ENCODE measurements at regions not wholly inside any gene's neighbourhood (a gene's known extent, or its start where the extent isn't known, plus 50 kb on each side); places are given as distances from the start of the nearest gene placed in this dataset.
A peak's percentile ranks its signal among the peaks of the same experiment; 100 is the strongest.

DNA sequence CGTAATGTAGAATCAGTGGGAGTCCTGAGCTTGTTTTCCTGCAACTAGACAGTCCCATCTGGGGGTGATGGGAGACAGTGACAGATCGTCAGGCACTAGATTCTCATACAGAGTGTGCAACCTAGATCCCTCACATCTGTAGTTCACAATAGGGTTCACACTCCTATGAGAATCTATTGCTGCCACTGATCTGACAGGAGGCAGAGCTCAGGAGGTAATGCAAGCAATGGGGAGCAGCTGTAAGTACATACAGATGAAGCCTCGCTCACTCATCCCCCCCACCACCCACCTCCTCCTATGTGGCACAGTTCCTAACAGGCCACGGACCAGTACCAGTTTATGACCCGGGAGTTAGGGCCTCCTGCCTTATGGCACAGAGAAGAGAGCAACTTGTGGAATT, 116.2 kb upstream of the PIK3R1 start:
- H3K27ac ChIP-seq: no peak overlapping the region
- H3K36me3 ChIP-seq: no peaks in the 10 kb centered on the region
- intact Hi-C loops (cut with DNase I): no loop called here
- DNase-seq: no peak
- TF ChIP-seq, protein P1, sequence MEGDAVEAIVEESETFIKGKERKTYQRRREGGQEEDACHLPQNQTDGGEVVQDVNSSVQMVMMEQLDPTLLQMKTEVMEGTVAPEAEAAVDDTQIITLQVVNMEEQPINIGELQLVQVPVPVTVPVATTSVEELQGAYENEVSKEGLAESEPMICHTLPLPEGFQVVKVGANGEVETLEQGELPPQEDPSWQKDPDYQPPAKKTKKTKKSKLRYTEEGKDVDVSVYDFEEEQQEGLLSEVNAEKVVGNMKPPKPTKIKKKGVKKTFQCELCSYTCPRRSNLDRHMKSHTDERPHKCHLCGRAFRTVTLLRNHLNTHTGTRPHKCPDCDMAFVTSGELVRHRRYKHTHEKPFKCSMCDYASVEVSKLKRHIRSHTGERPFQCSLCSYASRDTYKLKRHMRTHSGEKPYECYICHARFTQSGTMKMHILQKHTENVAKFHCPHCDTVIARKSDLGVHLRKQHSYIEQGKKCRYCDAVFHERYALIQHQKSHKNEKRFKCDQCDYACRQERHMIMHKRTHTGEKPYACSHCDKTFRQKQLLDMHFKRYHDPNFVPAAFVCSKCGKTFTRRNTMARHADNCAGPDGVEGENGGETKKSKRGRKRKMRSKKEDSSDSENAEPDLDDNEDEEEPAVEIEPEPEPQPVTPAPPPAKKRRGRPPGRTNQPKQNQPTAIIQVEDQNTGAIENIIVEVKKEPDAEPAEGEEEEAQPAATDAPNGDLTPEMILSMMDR (IDR thresholded peaks at IDR 0.05): no peak
- no peak overlapping the region for H3K4me3 ChIP-seq
- no peaks in the 10 kb centered on the region for H3K9me3 ChIP-seq
- H3K27me3 ChIP-seq: no peaks in the 10 kb centered on the region
- no peaks in the 10 kb centered on the region for H3K4me1 ChIP-seq
- no peak overlapping the region for H3K9ac ChIP-seq (ENCODE audit: low read depth in 2 of 2, low read length in 2 of 2)

DNA sequence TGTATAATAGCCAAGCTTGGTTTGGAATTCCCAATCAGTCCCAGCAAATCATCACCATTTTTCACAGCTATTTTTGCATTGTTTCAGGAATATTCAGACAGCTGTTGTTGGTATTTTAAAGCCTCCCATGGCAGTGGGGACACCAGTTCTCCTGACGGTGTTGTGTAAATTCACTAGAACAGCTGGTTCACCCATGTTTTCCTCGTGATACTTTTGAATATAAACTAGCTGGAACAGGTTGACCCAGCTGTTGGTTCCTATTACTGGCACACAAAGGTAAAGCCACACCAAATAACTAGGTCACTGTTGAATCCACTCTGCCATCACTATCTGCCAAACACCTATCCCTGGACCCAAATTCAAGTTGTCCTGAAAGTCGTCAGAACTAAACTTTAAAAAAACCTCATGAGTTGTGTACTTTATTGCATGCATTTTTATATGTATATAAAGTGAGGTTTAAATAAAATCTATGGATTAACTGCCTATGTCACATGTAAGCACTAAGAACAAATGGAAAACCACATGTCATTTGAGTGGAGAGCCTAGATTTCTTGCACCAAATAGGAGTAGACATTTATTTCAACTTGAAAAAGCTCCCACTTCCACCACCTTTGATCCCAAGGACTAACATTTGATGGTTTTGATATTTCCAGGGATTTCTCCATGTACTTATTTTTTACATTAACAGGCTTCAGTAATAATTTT, 121.9 kb upstream of the PIK3R1 start:
- TF ChIP-seq, protein P1 (IDR thresholded peaks at IDR 0.05): no peak
- no peak overlapping the region for H3K9ac ChIP-seq (ENCODE audit: low read depth in 2 of 2, low read length in 2 of 2)
- no peak for DNase-seq
- no peaks in the 10 kb centered on the region for H3K9me3 ChIP-seq
- no peak overlapping the region for H3K4me3 ChIP-seq
- intact Hi-C loops (cut with DNase I): no loop called here
- H3K27ac ChIP-seq: no peak overlapping the region
- H3K4me1 ChIP-seq: no peaks in the 10 kb centered on the region
- H3K27me3 ChIP-seq: no peaks in the 10 kb centered on the region
- H3K36me3 ChIP-seq: no peaks in the 10 kb centered on the region

DNA sequence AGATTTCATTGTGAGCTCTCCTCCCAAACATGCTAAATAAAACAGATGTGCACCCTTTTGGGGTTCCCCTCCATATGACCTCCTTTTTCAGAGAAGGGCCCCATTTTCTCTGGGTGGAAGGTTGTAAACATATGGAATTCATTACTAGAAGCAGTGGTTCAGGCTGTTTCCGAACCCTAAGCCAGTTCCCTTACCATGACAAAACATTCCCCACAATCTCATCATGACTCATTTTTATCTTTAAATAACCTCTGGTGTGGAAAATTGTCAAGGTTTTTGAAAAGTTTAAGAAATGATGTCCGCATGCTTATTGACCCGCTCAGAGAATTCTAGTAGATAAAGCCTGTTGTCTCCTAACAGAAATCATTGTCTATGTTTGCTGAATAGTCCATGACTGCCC, 127.3 kb upstream of the PIK3R1 start:
- Histone ChIP-seq H3K36me3 (no peaks in the 10 kb centered on the region), H3K9me3 (no peaks in the 10 kb centered on the region), H3K27ac (no peak overlapping the region), H3K4me3 (no peak overlapping the region), H3K27me3 (no peaks in the 10 kb centered on the region), H3K9ac (ENCODE audit: low read depth in 2 of 2, low read length in 2 of 2) (no peak overlapping the region), H3K4me1 (no peaks in the 10 kb centered on the region)
- intact Hi-C loops (cut with DNase I): no loop called here
- TF ChIP-seq, protein P1 (IDR thresholded peaks at IDR 0.05): no peak
- no peak for DNase-seq

DNA sequence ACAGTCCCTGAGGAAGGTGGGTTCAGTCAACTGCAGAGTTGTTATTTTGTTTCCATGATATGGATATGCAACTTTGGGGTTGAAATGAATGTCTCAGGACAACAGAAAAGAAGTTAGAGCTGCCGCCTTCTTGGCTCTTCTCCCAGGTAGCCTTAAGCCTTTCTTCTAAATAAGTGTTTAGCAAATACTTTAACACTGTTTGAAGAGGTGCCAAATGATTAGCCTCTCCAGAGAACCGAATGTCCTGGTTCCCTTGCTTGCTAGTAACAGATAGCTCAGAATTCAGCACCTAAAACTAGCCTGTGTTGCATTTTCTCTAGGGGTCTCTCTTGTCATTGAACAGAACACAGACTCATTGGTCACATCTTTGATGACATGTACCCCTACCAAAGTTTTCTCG, 127.7 kb upstream of the PIK3R1 start:
- no peak for DNase-seq
- Histone ChIP-seq H3K4me1 (no peaks in the 10 kb centered on the region), H3K27me3 (no peaks in the 10 kb centered on the region), H3K4me3 (no peak overlapping the region), H3K27ac (no peak overlapping the region), H3K36me3 (no peaks in the 10 kb centered on the region), H3K9me3 (no peaks in the 10 kb centered on the region), H3K9ac (ENCODE audit: low read depth in 2 of 2, low read length in 2 of 2) (no peak overlapping the region)
- TF ChIP-seq, protein P1 (IDR thresholded peaks at IDR 0.05): no peak
- intact Hi-C loops (cut with DNase I): no loop called here

DNA sequence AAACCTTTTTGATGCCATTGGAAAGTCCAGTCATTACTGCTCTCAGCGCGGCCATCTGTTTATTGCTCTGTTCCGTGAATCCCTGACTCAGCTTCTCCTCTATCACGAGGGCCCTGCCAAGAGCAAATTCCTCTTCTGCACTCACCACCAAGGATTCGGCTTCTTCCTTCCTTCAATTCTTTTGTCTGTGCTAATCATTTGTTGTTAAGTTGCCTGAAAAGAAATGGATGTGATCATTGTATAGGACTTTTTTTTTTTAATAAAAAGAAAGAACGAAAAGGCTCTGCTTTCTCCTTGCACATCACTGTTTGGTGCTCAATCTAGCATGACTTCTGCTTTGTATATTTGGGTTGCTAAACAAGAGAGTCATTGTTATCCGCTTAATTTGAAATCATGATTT, 128.7 kb upstream of the PIK3R1 start:
- H3K9me3 ChIP-seq: no peaks in the 10 kb centered on the region
- H3K27ac ChIP-seq: no peak overlapping the region
- intact Hi-C loops (cut with DNase I): no loop called here
- DNase-seq: peak; percentile 28
- TF ChIP-seq, protein P1 (IDR thresholded peaks at IDR 0.05): no peak
- no peak overlapping the region for H3K4me3 ChIP-seq
- no peak overlapping the region for H3K9ac ChIP-seq (ENCODE audit: low read depth in 2 of 2, low read length in 2 of 2)
- no peaks in the 10 kb centered on the region for H3K27me3 ChIP-seq
- no peaks in the 10 kb centered on the region for H3K36me3 ChIP-seq
- no peaks in the 10 kb centered on the region for H3K4me1 ChIP-seq
